Suppressor macrophage (primary cell): ENCODE measurements at regions not wholly inside any gene's neighbourhood (a gene's known extent, or its start where the extent isn't known, plus 50 kb on each side); places are given as distances from the start of the nearest gene placed in this dataset.
A peak's percentile ranks its signal among the peaks of the same experiment; 100 is the strongest.

Source experiments
- DNase-seq, 4 experiments: peaks; one replicate each; pipeline ENCODE4 v3.0.0-alpha.2; 2020 to 2022

DNA sequence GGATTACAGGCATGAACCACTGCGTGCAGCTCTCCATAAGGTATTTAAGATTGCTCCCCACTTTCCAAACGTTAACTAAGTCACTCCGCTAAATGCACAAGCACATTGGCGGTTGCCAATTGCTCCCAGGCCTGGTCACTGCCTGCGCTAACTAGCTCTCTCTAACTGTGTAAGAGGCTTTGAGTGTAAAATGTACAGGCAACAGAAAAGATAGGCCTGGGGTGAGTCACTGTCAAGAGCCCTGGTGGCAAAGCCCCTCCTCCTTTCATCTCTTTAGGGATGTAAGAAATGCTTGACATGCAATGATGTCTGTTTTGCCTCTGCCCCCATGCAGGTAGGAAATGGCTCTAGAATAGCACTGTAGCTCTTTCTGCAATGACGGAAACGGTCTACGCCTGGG, 329.7 kb upstream of the GATB start:
- peak in 2 of 4 experiments; percentile 68 to 83 for DNase-seq

DNA sequence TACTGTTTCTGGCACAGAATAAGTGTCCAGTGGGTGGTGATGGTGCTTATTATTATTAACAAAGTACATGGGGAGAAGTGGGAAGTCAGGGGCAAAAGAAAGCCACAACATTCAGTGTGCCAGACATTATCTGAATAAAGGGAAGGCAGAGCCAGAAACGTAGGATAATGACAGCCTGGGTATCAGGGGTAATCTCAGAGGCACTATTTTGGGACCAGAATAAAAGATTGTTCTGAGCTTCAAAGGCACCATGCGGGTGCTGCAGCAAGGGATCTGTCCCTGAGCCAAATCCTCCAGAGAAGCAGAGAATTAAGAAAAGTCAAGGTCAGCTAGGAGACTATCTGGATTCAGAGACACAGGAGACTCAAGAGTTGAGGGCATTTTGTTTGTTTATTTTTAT, 328.8 kb upstream of the GATB start:
- no peak for DNase-seq

DNA sequence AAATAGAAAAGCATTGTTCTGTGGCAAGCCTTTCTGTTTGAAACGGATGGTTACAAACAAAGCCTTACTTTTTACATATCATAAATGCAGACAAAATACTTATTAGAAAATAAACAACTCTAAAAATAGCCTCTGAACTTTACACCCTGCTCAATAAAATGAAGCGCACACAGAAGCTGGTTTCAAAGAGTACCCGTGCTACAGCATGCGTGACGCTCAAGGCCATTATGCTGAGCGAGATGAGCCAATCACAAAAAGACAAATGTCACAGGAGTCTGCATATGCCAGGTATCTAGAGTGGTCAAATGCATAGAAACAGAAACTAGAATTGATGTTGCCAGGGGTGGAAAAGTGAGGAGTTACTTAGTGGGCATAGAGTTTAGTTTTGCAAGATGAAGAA, 326.5 kb upstream of the GATB start:
- DNase-seq: no peak

DNA sequence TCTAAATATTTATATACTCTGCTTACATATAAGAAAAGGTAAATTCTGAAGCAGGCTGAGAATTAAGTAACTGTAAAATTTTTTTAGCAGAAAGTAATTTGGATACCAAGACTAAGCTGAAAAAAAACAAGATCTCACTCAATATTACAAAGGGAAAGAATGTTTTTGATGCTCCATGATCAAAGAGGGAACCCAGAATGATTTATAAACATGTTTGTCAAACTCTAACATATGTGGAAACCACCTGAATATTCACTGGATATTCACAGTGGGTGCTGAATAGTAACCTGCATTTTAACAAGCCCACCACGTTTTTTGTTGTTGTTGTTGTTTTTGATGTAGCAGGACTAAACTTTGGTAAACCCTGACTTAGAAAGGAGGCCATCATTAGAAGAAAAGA, 324.9 kb upstream of the GATB start:
- DNase-seq: no peak

DNA sequence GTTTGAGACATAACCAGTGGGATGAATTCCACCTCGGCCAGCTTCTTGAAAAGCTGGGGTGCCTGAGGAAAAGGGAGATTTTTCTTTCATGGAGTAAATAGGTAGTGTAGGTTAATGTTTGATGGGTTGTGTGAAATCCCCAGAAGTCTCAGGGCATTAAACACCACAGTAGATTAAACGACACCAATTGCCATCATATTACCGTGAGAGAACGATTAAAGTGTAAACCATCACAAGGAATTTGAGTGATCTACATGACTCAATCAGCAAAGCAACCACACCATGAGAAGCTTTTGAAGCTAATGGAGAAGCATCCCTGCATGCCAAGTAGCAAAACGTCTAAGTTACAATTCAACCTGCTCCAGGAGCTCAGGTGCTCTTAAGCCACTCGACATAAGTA, 322.5 kb upstream of the GATB start:
- no peak for DNase-seq

DNA sequence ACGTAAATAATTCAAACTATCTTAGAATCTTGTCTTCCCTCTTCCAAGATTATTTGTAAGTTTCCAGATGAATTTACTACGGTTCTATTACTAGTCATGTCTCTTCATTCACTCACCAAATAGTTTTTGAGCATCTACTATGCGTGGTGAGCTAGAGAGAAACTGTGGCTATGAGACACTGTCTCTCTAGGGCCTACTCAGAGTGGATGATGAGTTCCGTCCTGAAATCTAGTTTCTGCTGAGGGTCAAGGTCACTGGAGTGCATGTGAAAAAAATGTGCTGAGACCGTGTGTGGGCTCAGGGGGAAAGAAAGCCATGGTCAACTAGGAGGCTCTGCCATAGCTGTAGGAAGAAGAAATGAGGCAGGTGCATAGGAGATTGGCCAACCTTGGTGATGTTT, 320.2 kb upstream of the GATB start:
- DNase-seq: peak in 2 of 4 experiments; percentile 19 to 46

DNA sequence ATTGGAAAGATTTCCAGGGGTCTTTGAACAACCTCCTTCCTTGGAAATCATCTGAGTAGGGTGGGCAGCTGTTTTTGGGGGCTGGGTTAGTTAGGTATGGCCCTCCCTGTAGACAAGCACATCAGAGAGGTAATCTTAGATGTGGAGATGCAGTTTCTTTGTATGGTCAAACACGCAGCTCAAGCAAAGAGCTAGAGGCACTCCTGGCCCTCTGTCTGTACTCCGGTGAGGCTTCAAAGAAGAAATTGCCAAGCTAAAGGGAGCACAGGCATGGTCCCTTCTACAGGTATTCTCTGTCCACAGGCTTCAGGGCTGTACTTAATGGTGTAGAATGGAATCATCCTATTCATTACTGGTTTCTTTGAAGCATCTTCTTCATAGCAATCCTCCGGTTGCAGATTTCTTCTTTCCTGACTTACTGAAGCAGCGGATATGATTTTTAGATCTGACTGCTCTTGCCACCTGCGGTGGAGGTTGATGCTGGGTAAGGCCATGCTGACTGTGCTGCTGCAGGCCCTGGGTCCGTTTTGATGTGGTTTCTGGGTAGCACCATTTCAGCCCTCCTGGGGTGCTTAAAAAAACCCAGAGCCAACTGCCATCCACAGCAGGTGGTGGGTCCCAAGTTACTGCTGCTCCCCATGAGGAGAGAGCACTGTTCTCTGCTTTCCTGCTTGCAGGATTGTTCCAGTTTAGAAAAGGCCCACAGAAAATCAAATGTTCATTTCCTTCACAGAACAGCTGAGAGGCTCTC, 318.9 kb upstream of the GATB start:
- DNase-seq: no peak

DNA sequence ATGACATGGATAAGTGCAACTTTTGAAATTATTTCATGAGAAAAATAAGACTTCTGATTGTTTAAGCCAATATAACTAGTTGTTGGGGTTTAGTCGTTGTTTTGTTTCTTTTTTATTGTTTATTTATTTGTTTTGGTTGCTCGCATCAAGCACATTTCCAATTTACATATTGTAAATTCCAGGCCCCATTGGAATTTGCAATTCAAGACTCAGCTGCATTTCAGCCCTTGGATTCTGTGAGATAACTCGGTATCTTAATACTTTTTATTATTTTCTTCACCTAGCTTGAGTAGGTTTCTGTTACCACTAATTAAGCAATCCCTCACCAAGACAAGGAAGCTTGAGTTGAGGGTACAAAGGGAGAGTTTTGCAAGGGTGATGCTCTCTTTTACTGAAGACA, 318.3 kb upstream of the GATB start:
- DNase-seq: no peak

DNA sequence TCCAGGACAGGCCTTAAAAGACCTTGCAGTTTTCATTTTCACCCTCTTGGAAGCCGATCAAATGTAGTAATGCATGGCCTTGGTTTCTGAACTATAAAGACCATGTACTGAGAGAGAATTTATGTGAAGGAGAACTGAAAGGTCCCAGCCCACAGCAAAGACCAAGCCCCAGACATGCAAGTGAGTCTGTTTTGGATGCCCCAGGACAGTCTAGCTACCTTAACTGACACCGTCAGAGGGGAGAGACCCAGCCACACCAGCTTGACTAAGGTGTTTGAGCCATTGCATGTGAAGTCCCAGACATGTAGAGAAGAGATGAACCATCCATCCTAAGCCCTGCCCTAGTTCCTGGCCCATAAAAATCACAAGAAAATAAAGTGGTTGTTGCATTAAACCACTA, 316.8 kb upstream of the GATB start:
- DNase-seq: no peak

DNA sequence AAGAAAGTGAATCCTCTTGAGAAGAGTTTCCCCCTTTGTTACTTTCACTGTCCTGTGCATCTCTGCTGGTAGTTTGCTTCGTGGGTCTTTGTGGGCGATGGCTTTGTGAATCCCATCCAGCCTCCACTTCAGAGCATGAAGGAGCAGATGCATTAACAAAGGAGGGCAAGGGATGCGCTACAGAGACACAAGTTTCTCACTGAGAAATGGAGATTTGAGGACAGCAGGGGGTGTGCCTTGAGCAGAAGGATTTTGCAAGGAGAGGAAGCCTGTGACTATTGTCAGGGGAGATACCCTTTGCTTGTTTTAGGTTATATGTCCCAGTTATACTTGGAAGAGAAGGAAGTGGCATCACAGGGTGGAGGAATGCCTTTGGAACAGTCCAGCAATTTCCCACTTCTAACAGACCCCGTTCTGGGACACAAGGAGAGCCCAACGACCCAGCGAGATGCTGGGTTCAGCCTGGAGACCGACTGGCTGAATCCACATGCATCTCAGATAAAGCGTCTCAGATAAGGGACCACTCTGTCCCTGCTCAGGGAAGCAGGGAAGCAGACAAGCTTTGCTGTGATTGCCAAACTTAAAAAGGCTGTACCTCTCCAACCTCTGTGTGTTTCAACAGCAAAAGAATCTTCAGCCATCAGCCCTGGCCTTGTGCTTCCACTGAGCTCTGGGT, 314.6 kb upstream of the GATB start:
- peak in 1 of 4 experiments; percentile 30 for DNase-seq

DNA sequence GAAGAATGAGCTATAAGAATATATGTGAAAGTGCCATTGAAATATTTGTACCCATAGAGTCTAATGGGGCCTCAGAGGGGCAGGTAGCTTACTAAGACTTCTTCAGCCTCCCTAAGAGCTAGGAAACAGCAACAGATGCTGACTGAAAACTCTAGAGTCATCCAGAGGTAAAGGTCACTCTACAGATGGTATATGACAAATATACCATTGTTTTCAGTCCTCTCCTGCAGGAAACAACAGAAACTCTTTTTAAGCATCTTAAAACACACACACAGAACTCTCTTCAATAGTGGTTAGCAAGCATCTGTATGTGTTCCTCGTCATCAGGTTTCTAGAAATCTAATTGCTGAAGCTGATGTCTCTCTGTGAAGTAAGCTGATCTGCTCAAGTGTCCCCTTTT, 313.8 kb upstream of the GATB start:
- no peak for DNase-seq

DNA sequence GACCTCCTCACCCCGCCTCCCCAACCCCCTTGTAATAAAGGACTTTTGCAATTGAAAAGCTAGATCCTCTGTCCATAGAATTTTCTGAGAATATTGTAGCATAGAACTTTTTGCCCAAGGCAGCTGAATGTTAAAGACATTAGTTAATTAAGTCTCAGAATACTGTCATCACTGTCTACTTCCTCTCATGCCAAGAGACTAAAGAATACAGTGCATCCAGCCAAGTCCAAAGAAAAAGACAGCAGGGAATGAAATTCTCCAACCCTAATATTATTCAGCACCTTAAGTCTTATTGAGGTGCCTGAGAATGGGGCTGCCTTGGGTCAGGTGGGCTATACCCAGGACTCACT, 313.3 kb upstream of the GATB start:
- no peak for DNase-seq

DNA sequence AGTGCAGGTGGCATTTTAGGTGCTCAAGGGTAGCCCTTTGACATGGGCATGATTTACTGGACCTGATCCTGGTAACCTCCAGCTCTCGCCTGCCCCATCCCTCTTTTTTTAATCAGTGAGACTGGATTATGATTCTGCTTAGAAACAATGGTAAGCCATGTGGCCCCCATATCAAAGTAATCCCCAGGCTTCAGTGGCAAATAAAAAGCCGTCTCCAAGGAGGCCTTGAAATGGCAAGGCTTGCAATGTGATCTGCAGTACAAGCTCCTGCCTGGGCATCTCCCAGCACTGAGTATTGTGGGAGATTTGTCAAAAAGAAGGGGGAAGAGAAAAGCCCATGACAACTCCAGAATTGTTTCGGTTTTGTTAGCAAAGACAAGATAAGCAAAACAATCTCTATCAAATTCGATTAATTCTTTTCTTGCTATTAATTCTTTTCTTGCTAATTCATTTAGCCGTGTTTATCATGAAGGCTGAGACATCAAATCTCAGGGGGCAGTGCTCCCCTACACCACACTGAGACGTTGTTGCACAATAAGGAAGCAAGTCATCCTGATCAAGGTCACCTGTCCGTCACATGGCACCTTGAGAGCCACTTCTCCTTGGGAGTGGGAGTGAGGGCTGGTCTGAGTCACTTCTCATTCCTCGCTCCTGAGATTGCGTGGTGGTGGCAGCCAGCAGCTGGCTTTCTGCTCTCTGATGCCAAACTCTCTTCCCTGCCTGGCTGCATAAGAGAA, 312.7 kb upstream of the GATB start:
- peak; percentile 69 to 87 (median 85) for DNase-seq

DNA sequence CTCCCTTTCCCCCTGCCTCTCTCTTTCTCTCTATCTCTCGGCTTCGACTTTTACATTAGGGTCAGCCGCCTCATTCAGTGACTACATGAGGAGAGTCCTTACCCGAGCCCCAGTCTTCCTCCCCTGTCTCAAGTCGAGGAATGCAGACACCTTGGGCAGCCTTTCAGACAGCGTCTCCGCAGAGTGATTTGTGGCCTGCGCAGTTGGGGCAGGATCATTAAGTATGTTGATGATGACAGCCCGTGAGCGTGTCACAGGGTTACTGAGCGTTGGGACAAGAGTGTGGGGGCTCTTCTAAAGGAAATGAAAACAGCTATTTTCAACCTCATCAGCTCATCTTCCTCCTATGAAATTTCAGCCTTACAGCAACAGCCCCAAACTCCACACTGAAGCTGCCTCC, 312.1 kb upstream of the GATB start:
- peak in 1 of 4 experiments; percentile 26 for DNase-seq

DNA sequence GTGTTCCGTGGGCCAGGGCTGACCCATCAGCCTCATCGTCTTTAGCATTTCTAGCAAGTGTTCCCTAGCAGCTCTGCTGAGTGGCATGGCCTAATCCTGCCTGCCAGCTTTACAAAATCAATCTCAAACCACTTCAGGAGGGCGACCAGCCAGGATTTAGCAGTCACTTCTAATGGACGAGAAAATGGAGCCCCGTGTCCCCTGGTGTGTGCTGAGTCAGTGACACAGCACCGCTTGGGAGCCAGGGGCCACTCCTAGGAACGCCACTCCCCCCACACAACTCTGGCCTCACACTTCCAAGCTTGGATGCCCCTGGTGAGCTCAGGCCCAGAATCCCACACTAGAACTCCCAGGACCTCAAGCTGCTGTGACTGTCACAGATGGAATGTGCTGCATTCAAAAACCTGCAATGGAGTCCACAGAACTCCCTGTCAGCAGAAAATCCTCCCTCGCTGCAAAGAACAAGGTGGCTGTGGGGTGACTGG, 311.2 kb upstream of the GATB start:
- DNase-seq: no peak

DNA sequence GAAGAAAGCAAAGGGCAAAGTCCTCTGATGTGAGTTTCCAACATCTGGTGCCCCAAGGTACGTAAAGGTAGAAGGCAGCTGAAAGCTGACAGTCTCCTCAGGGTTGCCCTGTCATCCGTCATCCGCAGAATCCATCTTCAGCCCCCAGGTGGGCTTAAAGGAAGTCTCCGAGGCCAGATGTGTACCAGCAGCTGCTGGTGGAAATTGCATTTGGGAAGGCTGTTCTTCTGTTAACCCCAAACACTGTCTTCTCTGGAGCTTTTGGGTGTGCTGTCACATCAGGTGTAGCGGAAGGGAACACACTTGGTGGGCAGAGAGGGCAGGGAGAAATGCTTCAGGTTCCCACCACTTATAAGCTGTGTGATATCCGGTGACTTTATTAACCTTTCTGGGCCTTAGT, 310.0 kb upstream of the GATB start:
- DNase-seq: no peak

DNA sequence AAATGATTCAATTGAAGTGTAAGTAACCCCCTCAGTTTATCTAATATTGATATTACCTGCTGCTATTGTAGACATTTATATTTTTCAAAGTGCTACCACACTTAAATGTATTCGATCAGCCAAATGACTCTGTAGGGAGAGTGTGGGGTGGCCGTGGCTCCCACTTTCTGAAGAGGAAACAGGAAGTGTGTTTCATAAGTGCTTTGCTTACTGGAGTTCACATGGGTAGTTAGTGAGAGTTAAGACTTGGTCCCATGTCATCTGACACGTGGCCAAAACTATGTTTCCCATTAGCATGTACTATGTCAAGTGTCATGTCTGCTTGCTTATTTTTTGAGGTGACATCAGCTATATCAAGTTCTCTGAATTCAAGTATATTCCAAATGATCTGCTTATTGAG, 308.1 kb upstream of the GATB start:
- DNase-seq: peak; percentile 48 to 86 (median 78)

DNA sequence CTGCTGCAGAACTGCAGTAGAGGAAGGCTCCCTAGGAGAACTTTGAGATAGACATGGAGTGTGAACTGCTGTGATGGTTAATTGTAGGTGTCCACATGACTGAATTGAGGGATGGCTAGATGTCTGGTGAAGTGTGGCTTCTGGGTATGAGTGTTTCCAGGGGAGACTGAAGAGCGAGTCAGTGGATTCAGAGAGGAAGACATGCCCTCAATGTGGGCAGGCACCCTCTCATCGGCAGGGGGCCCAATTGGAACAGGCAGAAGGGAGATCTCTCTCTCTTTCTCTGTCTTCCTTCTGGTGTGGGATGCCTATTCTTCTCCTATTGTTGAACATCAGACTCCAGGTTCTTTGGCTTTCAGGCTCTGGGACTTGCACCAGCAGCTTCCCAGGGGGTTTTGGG, 304.7 kb upstream of the GATB start:
- no peak for DNase-seq

DNA sequence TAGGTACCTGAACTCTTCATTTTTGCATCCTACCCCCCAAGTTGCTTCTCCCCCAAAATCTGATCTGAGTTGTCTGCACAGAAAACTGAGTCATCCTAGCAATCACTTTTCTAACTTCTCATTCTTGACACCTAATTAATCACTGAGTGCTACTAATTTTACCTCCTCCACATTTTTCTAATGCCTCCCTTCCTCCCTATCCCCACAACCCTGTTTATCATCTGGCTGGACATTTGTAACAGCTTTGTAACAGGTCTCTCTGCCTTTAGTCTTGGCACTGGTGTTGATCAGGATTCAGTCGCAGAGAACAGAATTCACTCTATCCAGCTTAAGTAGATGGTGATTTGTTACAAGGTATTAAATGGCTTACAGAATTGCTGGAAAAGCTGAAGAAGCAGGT, 303.9 kb upstream of the GATB start:
- DNase-seq: no peak

DNA sequence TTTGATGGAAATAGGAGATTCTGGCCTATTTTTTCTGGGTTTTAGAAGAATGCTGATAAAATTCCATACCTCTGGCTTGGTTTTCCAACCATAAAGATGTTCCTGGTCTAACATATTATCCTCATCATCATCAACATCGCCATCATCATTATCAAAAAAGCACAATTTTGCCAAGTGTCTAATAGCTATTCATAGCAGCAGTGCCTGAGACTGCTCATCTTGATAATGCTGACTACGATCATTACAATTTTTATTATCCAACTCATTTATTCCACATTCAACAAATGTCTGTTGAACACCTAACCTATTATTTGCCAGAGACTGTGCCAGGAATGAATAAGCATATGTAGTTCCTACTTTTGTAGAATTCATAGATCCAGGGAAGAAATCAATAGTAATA, 303.5 kb upstream of the GATB start:
- DNase-seq: no peak

DNA sequence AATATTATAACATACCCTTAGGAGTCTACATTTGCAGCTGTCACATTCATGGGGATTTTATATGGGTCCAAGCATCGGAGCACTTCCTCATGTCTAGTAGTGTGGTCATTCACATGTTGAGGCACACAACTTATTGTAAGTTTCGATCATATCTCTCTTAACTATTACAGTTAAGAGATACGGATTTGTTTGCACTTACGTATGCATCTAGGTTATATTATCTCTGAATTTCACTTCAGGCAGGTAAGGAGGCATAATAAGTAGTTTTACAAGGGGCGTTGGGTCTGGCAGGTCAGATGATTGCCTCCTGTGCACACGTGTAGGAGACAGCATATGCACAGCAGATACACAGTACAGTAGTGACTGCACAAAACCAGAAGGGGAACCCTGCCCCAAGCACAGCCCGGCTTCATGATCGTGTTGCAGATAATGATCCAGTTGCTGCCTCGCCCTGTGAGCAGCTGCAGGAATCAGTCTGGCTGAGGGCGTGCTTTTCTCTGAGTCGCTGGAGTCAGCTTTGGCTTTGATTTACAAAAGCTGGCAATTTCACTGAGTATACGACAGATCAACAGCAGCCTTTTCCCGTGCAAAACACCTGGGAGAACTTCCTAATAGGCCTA, 302.9 kb upstream of the GATB start:
- DNase-seq: peak in 2 of 4 experiments; percentile 8 to 28

DNA sequence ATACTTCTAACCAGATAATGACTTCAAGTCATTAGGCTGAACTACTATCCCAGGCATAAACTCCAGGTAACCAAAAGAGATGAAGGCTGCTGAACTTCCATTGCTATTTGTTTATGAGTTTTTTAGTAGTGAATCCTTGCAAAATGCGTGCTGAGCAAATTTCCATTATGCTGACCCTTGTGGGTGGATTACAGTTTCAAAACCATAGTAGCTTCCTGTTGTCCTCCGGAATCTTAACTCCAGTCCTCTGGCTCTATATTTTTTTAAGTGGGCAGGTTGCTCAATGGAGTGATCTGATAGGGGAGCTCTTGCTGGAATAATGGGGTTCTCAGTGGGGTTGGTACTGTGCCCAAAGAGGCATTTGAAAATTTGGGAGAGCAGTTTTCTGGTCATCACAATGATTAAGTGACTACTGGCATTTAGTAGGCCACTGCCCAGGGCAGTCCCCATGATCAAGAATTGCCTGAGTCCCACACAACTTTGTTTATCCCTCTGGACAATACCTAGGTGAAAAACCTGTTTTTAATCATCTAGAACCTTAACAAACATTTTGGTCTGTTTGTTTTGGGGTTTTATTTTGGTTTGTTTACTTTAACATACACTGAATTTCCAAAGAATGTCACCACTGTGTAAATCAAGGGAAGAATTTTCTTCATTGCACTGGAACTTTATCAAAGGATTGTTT, 302.3 kb upstream of the GATB start:
- peak; percentile 62 to 83 (median 73) for DNase-seq

DNA sequence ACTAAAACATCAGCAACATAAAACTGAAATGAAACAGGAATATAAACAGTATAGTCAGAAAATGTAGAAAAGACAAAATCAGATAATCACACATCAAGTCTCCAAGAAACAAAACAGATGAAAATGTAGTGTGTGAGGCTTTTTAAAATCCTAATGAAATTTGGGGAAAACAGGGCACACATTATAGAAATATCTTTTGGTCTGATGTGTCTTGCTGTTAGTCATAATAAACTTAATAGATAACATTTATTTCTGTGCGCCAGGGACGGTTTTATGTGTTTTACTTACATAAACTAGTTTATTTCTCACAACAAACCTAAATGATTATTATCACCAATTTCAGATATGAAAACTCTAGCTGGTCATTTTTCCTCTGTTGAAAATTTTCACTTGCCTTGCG, 293.9 kb upstream of the GATB start:
- DNase-seq: no peak
